IPS DF 4.7 (cell line): ENCODE measurements at regions not wholly inside any gene's neighbourhood (a gene's known extent, or its start where the extent isn't known, plus 50 kb on each side); places are given as distances from the start of the nearest gene placed in this dataset.
"Not testable (repeated sequence)": the region's sequence is repeated elsewhere in the genome, so short reads cannot be mapped to it uniquely, and the experiment has no call there.

Source experiments
- DNase-seq: peaks from one replicate; pipeline ENCODE4 v3.0.0-alpha.2; 2013; ENCODE audit warnings: low spot score; ENCODE audit errors: extremely low read depth

DNA sequence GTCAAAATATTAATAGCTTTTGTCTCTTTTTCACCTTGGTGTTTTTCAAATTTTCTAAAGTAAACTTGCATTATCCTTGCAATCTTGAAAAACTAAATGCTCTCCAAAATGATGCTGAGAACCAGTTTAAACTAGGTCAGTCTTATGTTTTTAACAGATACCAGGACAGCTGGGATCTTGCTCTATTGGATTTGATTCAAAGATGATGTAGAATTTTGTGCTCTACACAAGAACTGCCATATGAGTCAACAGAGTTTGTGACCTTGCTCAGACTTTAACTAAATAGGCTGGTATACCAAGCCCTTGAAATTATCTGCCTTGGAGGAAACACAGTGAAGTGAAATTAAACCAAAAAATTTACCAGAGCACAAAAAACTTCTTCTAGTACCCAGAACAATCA is 991.1 kb downstream of the STPG2 start:
- no peak for DNase-seq

DNA sequence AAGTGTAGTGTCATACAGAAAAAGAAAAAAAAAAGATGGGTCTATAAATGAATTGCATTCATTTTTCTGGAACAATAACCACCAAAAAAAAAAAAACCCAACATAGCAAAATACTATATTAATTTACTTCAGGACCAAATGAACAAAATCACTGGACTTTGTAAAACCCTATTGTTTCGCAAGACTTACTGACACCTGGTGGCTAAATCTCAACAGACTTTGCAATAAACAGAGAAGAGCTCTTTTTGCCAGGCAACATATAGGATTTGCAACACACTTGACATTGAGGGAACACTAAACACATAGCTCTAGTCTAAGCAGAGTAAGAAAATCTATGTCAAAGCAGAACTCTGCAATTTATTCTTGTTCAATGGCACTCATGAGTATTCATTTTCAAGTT is 990.2 kb downstream of the STPG2 start:
- DNase-seq: no peak

DNA sequence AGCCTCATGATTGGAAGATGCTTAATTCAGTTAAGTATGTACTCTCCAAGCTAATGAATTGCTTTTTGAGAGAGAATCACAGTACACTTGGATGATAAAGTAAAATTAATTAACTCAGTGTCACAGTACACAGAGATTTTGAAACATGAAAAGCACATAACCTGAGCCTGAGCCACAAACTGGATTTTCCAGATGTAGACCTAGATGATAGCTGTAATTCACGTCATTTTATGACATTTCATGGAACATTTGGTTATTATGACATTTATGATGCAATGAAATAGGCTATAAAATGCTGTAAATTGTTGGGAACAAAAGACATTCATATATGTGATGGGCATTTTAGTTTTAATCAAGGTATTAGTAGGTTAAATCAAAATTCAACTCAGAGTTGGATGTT is 983.7 kb downstream of the STPG2 start:
- no peak for DNase-seq

DNA sequence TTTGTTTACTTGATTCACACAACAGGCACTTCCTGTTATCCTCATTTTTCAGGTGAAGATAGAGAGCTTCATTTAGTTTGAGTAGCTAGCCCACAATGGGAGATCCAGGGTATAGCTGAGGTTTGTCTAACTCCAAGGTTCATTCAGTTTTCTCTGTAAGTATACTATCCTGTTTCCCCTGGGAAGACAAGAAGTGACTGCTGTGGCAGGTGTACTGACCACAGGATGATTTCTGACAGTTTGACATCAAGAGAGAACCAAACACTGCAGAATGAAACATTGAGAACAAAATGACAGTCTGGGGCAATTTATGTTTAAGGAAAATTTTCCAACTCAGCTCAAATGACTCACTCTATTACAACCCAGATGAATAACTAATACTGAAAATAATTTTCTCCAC is 958.0 kb downstream of the STPG2 start:
- no peak for DNase-seq

DNA sequence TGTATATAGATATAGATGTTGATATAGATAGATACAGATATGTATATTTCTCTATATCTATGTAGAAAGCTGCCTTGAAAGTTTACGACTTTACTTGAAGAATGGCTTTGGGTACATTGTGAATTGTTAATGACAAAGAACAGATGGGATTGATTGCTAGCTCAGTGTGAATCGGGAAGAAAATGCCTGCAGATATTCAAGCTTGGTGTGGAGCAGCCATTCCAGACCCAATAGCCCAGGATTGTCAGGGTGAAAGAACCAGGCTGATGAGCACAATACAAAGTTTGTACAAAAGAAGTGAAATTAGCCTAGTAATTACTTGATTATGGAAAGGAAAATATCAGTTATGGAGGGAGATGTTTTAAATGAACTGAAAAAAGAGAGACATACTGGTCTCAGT is 946.2 kb downstream of the STPG2 start:
- DNase-seq: no peak

DNA sequence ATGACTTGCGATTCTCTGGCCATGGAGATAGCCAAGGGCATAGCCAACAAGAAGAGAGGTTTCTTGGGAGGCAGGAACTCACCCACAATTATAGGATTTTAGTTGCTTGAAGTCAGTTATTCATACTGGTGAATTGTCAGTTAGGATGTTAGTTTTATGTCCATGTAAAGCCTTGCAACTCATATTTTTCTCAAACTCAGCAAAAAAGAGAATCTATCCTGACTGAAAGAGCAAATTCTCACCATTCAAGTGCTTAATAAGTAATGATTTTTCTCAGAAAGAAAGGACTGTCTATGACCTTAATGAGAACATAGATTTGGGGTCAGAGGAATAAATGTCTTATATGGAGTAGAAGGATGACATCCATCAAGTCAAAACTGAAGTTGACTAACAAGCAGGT is 934.5 kb downstream of the STPG2 start:
- DNase-seq: no peak

DNA sequence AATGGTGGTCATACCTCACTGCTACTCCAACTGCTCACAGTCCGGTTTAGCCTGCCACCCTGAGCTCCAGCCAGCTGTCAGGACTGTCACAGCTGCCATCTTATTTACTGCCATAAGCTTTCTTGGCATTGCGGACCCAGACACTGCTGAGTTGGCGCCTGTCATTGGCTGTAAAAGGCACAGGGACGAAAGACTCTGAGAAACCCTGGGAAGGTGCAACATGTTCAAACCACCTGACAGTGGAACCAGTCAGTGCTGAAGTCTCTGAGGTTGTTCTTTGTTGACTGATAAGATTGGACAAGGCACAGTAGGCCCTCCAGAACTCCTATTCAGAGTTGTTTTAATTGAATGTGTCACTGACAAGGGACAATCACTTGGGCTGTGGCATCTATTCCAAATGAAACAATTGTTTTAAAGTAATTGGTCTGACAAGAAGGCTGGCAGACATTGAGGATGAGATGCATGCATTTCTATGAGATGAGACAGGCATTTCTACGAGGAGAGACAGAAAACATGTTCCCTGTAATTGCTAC is 927.8 kb downstream of the STPG2 start:
- DNase-seq: no peak

DNA sequence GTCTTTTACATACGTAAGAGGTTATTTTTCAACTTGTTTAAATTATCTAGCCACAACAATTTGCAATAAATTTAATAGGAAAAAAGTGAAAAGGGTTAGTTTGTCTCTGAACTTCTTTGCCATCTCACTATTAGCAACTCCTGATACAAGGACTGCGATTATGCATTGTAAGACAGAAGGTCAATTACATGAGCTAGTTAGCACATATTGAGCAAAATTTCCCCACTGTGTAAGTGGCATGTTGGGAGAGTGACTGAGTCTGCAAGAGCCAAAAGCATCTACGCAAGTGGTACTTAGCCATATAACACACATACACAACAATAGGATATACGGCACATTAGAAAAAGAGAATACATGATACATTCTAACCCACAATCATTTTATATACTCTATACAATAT is 927.2 kb downstream of the STPG2 start:
- no peak for DNase-seq

DNA sequence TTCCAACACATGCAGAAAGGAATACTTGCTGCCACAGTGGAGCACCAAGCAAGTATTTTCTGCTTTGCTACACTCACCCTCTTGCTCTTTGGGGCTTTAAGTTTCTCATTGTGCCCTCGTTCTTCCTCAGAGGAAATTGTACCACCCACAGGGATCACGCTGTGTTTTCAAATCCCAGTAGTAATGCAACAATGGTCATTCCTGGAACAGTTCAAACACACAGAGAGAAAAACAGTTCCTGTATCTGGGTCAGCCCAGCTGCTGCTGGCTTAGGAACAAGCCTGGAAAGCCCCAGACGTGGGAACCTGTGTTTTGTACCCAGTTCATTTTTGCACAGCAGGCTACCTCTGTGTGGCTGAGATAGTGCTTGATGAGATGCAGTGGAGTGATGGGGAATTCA is 907.8 kb downstream of the STPG2 start:
- DNase-seq: peak; percentile 11

DNA sequence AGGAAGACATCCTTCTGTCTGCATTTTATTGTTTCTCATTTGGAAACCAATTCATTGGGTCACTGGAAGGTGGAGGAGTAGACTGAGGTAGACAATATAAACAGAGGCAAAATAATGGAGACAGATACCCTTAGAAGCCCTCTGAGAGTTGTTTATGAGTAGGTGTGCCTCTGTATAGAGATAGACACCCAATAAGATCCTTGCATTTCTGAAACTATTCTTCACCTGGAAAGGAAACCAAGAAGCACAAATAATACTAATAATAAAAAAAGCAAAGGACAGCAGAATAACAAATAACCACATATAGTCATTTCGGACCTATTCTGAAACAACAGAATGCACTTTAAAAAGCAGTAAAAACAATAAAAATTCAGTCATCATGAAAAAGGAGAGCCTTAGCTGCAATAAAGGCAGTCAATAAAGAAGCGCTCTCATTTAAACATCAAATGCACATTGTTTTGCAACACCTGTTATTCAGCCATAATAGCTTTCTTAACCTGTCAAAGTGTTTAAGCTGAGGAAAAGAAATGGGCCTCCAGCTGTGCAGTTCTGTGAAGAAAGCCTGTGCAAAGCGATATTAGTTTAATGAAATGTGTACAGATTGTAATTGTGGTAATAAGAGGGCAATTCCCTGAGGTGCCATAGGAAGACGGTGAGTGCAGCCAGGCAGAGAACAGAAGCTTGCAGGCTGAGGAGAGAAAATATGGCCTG is 904.2 kb downstream of the STPG2 start:
- DNase-seq: no peak

DNA sequence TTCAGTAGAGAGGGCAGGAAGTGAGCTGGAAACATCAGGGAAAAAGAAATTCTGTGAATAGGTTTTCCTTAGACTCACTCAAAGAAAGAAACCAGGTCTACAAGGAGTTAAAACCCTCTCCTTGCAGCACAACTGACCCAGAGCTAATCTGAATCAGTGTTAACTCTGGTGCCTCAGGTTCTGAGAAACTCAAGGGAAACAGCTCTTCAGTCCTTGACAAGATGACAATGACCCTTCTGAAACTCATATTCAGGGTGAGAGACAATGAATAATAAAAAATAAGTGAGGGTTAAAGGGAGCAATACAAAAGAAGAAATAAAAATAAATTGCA is 903.6 kb downstream of the STPG2 start:
- no peak for DNase-seq

DNA sequence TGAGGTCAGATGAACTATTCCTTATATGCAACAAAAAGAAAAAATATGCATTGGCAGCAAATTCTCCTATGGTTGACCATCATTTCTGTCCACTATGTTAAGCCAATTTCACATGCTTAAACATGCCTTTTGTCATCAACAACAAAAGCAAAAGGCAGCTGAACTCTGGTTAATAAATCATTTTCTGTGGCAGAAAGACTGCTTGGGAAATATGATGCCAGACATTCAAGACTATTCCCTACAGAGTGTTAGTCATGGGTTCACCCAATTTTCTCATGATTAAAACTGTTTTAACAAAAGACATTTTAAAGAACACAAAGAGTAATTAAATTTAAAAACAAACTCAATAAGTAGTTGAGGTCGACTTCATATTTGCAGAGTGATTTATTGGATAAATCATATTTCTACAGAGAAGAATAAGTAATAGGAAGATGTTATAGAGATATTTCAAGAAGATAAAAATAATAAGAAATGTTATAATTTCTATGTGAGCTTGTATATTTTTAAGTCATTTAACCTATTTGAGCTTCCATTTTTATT is 890.6 kb downstream of the STPG2 start:
- no peak for DNase-seq

DNA sequence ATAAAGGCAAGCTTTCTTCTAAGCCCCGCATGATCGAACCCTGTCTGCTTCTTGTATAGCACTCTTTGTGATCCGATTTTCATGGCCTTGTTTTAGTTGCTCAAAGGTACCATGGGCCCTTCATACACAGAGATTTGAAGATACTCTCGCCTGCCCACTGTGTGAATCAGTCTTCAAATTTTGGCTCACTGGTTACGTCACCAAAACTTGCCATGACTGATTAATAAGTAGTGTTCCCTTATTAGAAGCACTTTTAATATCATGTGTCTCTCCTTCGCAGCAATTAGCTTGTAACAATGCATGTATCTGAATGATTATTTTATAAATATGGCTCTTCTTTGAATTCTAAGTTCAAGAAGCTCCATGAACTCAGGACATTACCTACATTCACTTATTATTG is 880.5 kb downstream of the STPG2 start:
- no peak for DNase-seq

DNA sequence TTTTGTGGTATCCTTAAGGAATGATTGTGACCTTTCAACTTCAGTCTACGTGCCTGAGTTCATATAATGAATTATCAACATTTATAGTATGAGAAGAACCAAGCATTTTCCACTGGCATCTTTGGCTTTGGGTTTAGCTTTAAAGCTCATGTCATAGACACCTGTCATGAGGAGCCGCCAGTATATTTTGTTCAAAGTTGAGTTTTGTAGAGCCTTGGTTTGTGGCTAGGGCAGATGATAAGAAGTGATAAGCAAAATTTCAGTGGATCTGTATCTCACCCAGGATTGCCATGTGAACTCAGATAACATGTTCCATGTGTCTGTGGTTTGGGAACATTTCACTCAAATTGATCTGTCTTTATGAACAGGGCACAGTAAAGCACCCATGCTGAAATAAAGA is 873.2 kb downstream of the STPG2 start:
- no peak for DNase-seq

DNA sequence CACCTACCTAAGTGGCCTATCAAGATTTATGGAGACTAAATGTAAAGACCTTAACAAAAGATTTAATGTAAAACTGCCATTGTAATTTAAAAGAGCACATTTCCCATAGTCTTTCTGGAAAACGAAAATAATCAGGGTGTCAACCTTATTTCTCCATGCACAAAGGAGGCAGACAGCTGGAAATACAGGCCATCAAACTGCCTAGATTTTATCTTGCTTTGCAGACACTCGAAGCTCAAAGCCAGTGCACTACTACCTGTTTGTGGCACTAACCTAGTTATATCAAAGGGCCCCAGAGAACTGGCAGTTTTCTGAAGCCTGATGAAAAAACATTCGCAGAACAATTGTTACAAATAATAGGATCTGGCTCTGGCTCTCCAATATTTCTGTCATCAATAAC is 863.9 kb downstream of the STPG2 start:
- no peak for DNase-seq

DNA sequence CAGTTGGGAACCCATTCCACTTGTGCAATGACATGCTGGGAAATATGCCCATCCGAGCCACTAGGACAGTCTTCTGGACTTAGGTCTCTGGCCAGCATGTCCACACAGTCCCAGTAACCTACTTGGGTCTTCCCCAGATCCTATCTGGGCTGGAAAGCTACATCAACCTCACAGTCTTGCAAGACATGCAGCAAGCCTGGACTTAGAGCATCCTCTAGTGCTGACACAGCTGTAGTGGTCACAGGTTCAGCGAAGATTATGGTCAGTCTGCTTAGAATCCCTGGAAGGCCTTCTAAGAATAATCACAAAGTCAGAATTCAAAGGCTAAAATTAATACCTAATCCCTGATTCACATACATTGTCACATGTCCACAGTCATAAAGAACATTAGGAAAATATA is 842.7 kb downstream of the STPG2 start:
- no peak for DNase-seq

DNA sequence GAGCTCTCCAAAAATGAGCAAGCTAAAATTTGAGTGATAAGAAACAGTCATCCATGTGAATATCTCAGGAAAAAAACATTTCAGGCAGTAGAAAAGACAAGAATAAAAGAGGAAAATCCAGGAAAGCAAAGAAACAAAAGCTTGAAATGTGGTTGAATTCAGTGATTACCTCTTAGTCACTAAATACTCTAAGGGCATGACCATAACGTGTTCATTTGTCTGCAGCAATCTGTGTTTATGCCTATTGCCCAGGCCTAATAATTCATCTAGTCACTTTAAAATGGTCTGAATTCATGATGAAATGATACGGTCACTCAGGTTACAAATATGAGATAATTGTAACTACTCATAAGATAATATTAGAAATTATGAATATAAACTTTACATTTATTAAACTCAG is 837.9 kb downstream of the STPG2 start:
- no peak for DNase-seq

DNA sequence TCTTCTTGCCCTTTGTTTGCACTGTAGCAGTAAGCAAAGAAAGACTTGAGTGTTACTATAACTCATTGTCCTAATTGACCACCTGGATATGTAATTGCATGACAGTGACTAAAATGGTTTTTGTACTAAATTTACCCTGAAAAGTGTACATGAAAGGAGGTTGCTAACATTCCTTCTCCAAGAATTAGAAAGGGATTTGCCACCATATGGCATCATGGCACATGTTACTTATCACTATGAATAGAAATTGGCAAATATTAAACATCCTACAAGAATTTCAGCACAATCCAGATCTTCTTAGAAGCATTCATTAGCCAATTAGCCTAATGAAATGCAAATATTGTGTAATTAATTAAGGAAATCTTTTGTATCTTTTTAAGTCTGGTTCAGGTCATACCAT is 834.2 kb downstream of the STPG2 start:
- DNase-seq: no peak

DNA sequence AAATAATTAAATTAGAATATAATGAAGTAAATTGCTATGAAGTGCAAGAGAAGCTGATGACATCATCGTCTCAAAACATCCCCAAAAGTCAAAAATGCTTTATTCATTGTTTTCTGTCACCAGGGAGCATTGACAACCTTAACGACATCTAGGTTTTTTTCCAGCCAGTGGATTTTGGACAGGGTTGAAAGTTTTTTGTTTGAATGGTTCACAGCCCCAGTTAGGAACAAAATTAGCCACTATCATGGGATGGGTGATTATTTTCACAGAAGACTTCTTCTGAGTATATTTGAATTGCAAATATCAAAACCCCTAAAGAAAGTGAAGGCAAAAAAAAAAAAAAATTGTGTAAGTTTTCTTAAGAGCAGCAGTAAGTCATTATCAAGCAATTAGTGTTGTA is 826.1 kb downstream of the STPG2 start:
- no peak for DNase-seq

DNA sequence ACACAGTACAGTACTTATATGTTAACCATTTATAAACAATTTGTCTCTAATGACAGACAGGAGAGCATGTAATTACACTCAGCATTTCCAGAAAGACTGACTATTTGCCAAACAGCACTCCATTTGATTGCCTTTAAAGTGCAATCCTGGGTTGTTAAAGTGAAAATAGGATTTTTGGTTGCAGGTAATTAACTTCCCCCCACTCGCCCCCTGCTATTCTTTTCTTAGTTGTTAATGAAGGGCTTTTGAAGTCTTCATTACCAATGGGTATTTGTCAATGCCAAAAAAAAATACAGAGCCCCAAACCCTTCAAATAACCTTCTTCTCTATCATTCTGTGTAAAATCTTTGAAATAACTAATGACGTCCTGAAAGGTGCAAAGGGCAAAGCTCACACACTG is 825.6 kb downstream of the STPG2 start:
- DNase-seq: no peak

DNA sequence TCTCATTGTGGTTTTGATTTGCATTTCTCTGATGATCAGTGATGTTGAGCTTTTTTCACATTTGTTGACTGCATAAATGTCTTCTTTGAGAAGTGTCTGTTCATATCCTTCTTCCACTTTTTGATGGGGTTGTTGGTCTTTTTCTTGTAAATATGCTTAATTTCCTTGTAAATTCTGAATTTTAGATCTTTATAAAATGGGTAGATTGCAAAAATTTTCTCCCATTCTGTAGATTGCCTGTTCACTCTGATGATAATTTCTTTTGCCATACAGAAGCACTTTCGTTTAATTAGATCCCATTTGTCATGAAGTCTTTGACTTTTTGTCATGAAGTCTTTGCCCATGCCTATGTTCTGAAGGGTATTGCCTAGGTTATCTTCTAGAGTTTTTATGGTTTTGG is 817.5 kb downstream of the STPG2 start:
- DNase-seq: not testable (repeated sequence)

DNA sequence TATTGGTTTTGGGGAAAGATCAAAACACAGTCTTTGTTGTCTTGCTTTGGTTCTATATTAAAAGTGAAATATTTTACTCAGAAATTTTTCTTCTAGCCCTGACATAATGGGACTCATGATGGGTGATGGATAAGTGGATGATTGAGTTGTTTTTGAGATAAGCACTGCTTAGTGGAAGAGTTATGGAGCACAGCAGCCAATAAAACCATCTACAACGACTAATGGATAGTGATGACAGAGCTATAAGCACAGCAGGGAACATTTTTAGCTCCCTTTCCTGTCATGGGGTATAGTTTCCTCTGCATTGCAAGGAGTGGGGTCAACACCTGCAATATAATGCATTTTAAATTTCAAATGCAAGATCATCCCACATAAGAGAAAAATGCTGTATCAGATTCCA is 812.4 kb downstream of the STPG2 start:
- no peak for DNase-seq

DNA sequence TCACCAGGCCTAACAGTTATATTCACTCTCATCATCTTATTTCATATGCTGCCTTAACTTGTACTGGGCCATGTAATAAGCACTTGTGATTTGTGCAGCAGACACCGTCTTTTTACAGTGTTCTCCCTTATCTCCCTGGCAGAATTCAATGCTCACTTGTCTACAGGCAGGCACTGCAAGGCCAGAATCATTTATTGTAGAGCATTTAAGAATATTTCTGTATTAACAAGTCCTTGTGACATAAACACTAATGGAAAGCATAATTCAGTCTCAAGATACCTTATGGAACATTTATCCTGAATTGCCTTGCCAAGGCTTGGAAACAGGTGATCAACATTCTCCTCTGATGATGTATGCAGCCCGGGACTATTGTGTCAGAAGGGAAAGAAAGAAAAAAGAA is 808.9 kb downstream of the STPG2 start:
- DNase-seq: no peak
